CD14-positive monocyte (primary cell): ENCODE measurements at regions not wholly inside any gene's neighbourhood (a gene's known extent, or its start where the extent isn't known, plus 50 kb on each side); places are given as distances from the start of the nearest gene placed in this dataset.

Experiments
- DNase-seq, 3 donors: peaks; one replicate each; pipeline ENCODE4 v3.0.0-alpha.2; 2011 to 2022
- H2AFZ ChIP-seq: 2 replicates; pipeline ENCODE4 v1.6.0; 2012; ENCODE audit warnings: mild to moderate bottlenecking, low read depth, low read length, inconsistent platforms; ENCODE audit not compliant: insufficient read depth, poor library complexity, severe bottlenecking
- H3K27ac ChIP-seq, 2 donors: 1 replicate in 1 of 2; 2 replicates in 1 of 2; pipeline ENCODE4 v1.5.1; 2012 to 2013; ENCODE audit warnings: low read length in 2 of 2, control low read depth in 1 of 2, inconsistent platforms in 1 of 2, low read depth in 1 of 2, mild to moderate bottlenecking in 1 of 2
- H3K27me3 ChIP-seq, 2 donors: one replicate each; pipeline versions ENCODE4 v1.6.0 to v1.6.1; 2011 to 2013; ENCODE audit warnings: low read length in 2 of 2; ENCODE audit not compliant: control insufficient read depth in 2 of 2, insufficient read depth in 2 of 2
- H3K36me3 ChIP-seq, 2 donors: replicated peaks in 1 of 2; 1 replicate in 1 of 2; 2 replicates in 1 of 2; pipeline versions ENCODE4 v1.5.1 to v1.6.1; 2012 to 2013; ENCODE audit warnings: low read length in 2 of 2, control low read depth in 1 of 2, inconsistent platforms in 1 of 2, mild to moderate bottlenecking in 1 of 2; ENCODE audit not compliant: insufficient read depth in 2 of 2, control insufficient read depth in 1 of 2
- H3K4me1 ChIP-seq, 2 donors: 1 replicate in 1 of 2; 2 replicates in 1 of 2; pipeline versions ENCODE4 v1.5.1 to v1.6.1; 2012 to 2013; ENCODE audit warnings: low read length in 2 of 2, control low read depth in 1 of 2, inconsistent platforms in 1 of 2, mild to moderate bottlenecking in 1 of 2, moderate library complexity in 1 of 2; ENCODE audit not compliant: insufficient read depth in 2 of 2, control insufficient read depth in 1 of 2
- H3K4me2 ChIP-seq: replicated peaks from 2 replicates; pipeline ENCODE3; 2012; ENCODE audit warnings: low read length, moderate library complexity, mild to moderate bottlenecking; ENCODE audit not compliant: poor library complexity, severe bottlenecking; ENCODE audit errors: extremely low read depth
- H3K4me3 ChIP-seq, 3 experiments: fragments of 200-600 bp in 1 of 3; sonication (generic) in 1 of 3; replicated peaks in 1 of 3; 1 replicate in 2 of 3; 2 replicates in 1 of 3; pipeline ENCODE4 v1.5.1; 2011 to 2013; ENCODE audit warnings: low read length in 3 of 3, mild to moderate bottlenecking in 3 of 3, control low read depth in 2 of 3, low read depth in 2 of 3, inconsistent platforms in 1 of 3, moderate library complexity in 1 of 3
- H3K79me2 ChIP-seq: 2 replicates; pipeline ENCODE4 v1.6.0; 2012; ENCODE audit warnings: mild to moderate bottlenecking, control low read depth, inconsistent platforms, low read length, moderate library complexity; ENCODE audit not compliant: insufficient read depth
- H3K9ac ChIP-seq: 2 replicates; pipeline ENCODE4 v1.6.0; 2017; ENCODE audit warnings: low read length, mild to moderate bottlenecking; ENCODE audit not compliant: insufficient read depth, poor library complexity, severe bottlenecking
- H3K9me3 ChIP-seq, 2 donors: replicated peaks in 1 of 2; 1 replicate in 1 of 2; 2 replicates in 1 of 2; pipeline versions ENCODE4 v1.5.1 to v1.6.1; 2012 to 2013; ENCODE audit warnings: low read length in 2 of 2, control low read depth in 1 of 2; ENCODE audit not compliant: control insufficient read depth in 1 of 2, insufficient read depth in 1 of 2
- H4K20me1 ChIP-seq: 2 replicates; pipeline ENCODE4 v1.6.0; 2012; ENCODE audit warnings: mild to moderate bottlenecking, low read length, control low read depth, moderate library complexity; ENCODE audit not compliant: insufficient read depth
- H3K27ac Mint-ChIP-seq, 7 donors: one replicate each; pipeline ENCODE4 v1.8.0; 2020; ENCODE audit warnings: mild to moderate bottlenecking in 7 of 7, mixed read lengths in 7 of 7, moderate library complexity in 6 of 7, inconsistent platforms in 2 of 7
- H3K27me3 Mint-ChIP-seq, 3 donors: one replicate each; pipeline ENCODE4 v1.8.0; 2021 to 2022; ENCODE audit warnings: low read depth in 3 of 3, mild to moderate bottlenecking in 3 of 3, mixed read lengths in 3 of 3, moderate library complexity in 3 of 3, inconsistent platforms in 1 of 3
- H3K36me3 Mint-ChIP-seq, 2 donors: one replicate each; pipeline ENCODE4 v1.8.0; 2020; ENCODE audit warnings: mixed read lengths in 2 of 2, inconsistent platforms in 1 of 2, mild to moderate bottlenecking in 1 of 2
- H3K4me1 Mint-ChIP-seq: one replicate; pipeline ENCODE4 v1.8.0; 2020; ENCODE audit warnings: mild to moderate bottlenecking, mixed read lengths
- H3K4me3 Mint-ChIP-seq, 2 donors: one replicate each; pipeline ENCODE4 v1.8.0; 2020; ENCODE audit warnings: mild to moderate bottlenecking in 2 of 2, mixed read lengths in 2 of 2, moderate library complexity in 1 of 2
- H3K9me3 Mint-ChIP-seq, 7 donors: one replicate each; pipeline ENCODE4 v1.8.0; 2020 to 2022; ENCODE audit warnings: mixed read lengths in 7 of 7, mild to moderate bottlenecking in 6 of 7, moderate library complexity in 6 of 7, inconsistent platforms in 2 of 7
- WGBS: methylation state at CpG from one replicate; pipeline ENCODE4 v1.1.5; 2013; ENCODE audit warnings: missing lambda C conversion rate; ENCODE audit not compliant: insufficient coverage; 5-methylcytosine and 5-hydroxymethylcytosine counted together
- intact Hi-C, 2 donors: fragments of 100-400 bp; cut with micrococcal nuclease; formaldehyde crosslinking; loops; one replicate each; pipeline versions ENCODE4 v1.15.0 to v1.15.1; 2023
- TF ChIP-seq, protein P1 (sequence below): fragments of 200-600 bp; IDR thresholded peaks from one replicate; pipeline ENCODE4 v1.8.0; 2022; ENCODE audit warnings: antibody characterized with exemption, mild to moderate bottlenecking

DNA sequence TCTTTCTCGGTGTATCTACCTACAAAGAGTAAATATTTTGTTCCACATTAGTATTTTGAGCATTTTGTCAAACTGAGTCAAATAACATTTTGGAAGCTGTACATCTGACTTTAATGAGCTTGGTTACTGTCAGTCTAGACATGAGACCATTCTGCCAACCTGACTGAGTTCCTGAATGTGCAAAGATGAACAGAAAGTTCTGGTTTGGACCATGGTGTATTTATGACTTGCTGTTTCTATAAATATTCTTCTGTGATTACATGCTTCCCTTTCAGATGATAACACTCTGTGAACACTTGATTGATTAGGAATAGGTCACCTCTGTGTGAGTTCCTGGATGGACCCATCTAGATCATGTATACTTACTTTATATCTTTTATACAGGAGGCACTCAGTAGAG is 827.8 kb downstream of the VRK1 start:
- Mint-ChIP-seq H3K4me1 (peaks cover 2% of the 10 kb centered on the region), H3K36me3 (no peaks in the 10 kb centered on the region), H3K9me3 (peaks cover 0 to 4% (median 0%) of the 10 kb centered on the region in 7 donors), H3K27me3 (peaks cover 0 to 2% (median 2%) of the 10 kb centered on the region in 3 donors), H3K27ac (no peak overlapping the region), H3K4me3 (no peak overlapping the region)
- H3K4me3 ChIP-seq: no peak overlapping the region
- H3K27ac ChIP-seq: no peak overlapping the region
- no peak overlapping the region for H3K9ac ChIP-seq
- no peaks in the 10 kb centered on the region for H4K20me1 ChIP-seq
- no peaks in the 10 kb centered on the region for H3K27me3 ChIP-seq
- DNase-seq: no peak
- no CpG with 5 or more reads among the region's 1 CpG for WGBS
- H3K79me2 ChIP-seq: no peaks in the 10 kb centered on the region
- no peaks in the 10 kb centered on the region for H3K9me3 ChIP-seq
- H2AFZ ChIP-seq: no peak overlapping the region
- TF ChIP-seq, protein P1, sequence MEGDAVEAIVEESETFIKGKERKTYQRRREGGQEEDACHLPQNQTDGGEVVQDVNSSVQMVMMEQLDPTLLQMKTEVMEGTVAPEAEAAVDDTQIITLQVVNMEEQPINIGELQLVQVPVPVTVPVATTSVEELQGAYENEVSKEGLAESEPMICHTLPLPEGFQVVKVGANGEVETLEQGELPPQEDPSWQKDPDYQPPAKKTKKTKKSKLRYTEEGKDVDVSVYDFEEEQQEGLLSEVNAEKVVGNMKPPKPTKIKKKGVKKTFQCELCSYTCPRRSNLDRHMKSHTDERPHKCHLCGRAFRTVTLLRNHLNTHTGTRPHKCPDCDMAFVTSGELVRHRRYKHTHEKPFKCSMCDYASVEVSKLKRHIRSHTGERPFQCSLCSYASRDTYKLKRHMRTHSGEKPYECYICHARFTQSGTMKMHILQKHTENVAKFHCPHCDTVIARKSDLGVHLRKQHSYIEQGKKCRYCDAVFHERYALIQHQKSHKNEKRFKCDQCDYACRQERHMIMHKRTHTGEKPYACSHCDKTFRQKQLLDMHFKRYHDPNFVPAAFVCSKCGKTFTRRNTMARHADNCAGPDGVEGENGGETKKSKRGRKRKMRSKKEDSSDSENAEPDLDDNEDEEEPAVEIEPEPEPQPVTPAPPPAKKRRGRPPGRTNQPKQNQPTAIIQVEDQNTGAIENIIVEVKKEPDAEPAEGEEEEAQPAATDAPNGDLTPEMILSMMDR: no peak
- no peak overlapping the region for H3K4me2 ChIP-seq
- H3K4me1 ChIP-seq: no peaks in the 10 kb centered on the region
- intact Hi-C loops: no loop called here
- H3K36me3 ChIP-seq: no peaks in the 10 kb centered on the region

DNA sequence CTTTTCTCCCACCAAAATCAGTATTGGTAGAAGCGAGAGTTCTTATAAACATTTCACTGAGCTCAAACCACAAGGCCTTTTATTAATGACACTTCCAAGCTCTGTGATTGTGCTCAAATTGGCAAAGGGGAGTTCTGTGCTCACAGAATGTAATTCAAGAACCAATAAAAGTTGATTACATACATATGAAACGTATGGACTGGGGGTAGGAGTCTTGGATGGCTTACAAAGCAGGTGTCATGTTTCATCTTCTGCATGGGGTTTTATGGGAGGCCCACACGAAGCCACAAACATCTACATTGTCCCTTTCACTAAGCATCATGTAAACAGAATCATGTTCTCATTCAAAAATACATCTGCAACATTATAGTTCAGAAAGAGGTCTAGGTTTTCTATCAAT is 828.3 kb downstream of the VRK1 start:
- Mint-ChIP-seq H3K4me3 (no peak overlapping the region), H3K4me1 (peaks cover 2% of the 10 kb centered on the region), H3K27ac (no peak overlapping the region), H3K27me3 (peaks cover 0 to 2% (median 2%) of the 10 kb centered on the region in 3 donors), H3K36me3 (no peaks in the 10 kb centered on the region), H3K9me3 (peaks cover 0 to 4% (median 0%) of the 10 kb centered on the region in 7 donors)
- H3K27me3 ChIP-seq: no peaks in the 10 kb centered on the region
- H3K4me3 ChIP-seq: no peak overlapping the region
- no peaks in the 10 kb centered on the region for H3K36me3 ChIP-seq
- H3K27ac ChIP-seq: no peak overlapping the region
- no peak overlapping the region for H2AFZ ChIP-seq
- no peak overlapping the region for H3K4me2 ChIP-seq
- no peak overlapping the region for H3K9ac ChIP-seq
- H3K9me3 ChIP-seq: no peaks in the 10 kb centered on the region
- no peak for DNase-seq
- H3K4me1 ChIP-seq: no peaks in the 10 kb centered on the region
- intact Hi-C loops: no loop called here
- H4K20me1 ChIP-seq: no peaks in the 10 kb centered on the region
- TF ChIP-seq, protein P1: no peak
- no CpG with 5 or more reads among the region's 3 CpGs for WGBS
- H3K79me2 ChIP-seq: no peaks in the 10 kb centered on the region
